LNCaP clone FGC (cell line): ENCODE measurements at regions not wholly inside any gene's neighbourhood (a gene's known extent, or its start where the extent isn't known, plus 50 kb on each side); places are given as distances from the start of the nearest gene placed in this dataset.

Experiments used
- DNase-seq: peaks from one replicate; pipeline ENCODE4 v3.0.0-alpha.2; 2011; ENCODE audit warnings: low read depth
- H3K4me3 ChIP-seq: 2 replicates; pipeline ENCODE4 v1.5.1; 2011; ENCODE audit warnings: mild to moderate bottlenecking, low read depth, low read length, control low read depth
- CTCF ChIP-seq: IDR thresholded peaks from 2 replicates; pipeline ENCODE4 v1.5.1; 2012; ENCODE audit warnings: mild to moderate bottlenecking; ENCODE audit not compliant: control insufficient read depth, insufficient read depth; ENCODE audit errors: extremely low read depth

DNA sequence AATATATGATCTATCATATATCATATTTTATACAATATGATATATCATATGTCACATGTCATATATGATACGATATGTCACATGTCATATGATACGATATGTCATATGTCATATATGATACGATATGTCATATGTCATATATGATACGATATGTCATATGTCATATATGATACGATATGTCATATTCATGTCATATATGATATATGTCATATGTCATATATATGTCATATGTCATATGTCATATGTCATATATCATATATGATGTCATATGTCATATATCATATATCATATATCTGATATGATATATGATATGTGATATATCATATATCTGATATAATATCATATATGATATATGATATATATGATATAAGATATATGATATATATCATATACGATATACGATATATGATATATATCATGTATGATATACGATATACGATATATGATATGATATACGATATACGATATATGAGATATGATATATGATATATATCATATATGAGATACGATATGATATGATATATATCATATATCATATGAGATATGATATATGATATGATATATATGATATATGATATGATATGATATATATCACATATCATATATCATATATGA is 122.3 kb upstream of the USP9X start:
- H3K4me3 ChIP-seq, result no peak overlapping the region
- DNase-seq, result no peak
- no peak for TF ChIP-seq CTCF

- no peak for DNase-seq
- H3K4me3 ChIP-seq, result no peak overlapping the region
- TF ChIP-seq CTCF, result no peak
Observed at GRCh38 chrX:40964008-40964407, 121.2 kb upstream of the USP9X start.

DNA sequence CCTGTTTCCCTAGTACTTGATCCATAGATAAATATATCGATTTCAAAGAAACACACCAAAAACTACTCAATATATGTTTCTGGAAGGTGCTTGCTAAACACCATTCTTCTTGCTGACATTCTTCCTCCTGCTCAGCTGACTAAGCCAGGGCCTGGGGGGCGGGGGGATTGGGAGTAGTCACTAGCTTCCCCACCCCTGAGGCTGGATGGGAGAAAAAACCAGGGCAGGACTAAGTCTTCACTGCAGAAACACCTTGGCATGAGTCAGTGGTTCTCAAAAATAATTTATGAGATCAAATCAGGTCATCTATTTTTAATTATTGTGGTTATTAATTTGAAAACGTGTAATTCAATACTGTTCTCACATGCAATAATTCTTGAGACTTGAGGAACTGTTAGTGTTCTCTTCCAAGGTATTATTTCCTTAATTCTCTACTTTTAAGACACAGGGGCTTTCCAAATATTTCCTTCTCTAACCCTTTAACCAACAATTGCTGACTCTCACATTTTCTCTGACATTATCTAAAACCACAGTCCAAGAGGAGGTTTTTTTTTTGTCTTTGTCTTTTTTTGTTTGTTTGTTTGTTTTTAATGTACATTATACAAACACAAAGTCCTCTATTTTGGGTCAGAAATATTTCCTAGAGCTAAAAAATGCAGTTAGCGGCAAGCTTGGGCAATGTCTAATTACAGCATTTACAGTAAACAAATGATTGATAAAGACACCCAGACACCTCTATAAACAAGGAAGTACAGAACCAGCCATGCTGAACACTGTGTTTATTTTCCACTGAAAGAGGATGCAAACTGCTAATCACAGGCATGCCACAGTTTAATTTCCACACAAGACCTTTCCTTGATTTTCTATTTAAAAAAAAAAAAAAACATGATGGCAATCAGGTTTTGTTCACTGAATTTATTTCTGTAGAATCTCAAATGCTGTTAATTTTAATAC is 120.3 kb upstream of the USP9X start:
- DNase-seq, result no peak
- TF ChIP-seq CTCF, result no peak
- no peak overlapping the region for H3K4me3 ChIP-seq

- TF ChIP-seq CTCF, result no peak
- no peak overlapping the region for H3K4me3 ChIP-seq
Observed at GRCh38 chrX:40966213-40966820, 118.9 kb upstream of the USP9X start.

GRCh38 chrX:40968180-40968579 is 117.1 kb upstream of the USP9X start:
- H3K4me3 ChIP-seq, result no peak overlapping the region
- TF ChIP-seq CTCF, result no peak
- no peak for DNase-seq

More at GRCh38 chrX:40966213-40966820, 118.9 kb upstream of the USP9X start:
- no peak for DNase-seq

- H3K4me3 ChIP-seq, result no peak overlapping the region
- DNase-seq, result no peak
- no peak for TF ChIP-seq CTCF
Observed at GRCh38 chrX:40971736-40972135, 113.5 kb upstream of the USP9X start.
